ENCODE measurements at regions not wholly inside any gene's neighbourhood (a gene's known extent, or its start where the extent isn't known, plus 50 kb on each side); places are given as distances from the start of the nearest gene placed in this dataset.

- Histone ChIP-seq H3K27me3 (ENCODE audit: insufficient read depth) (no peaks in the 10 kb centered on the region), H3K4me3 (ENCODE audit: low read depth in 2 of 2, low read length in 1 of 2) (no peak overlapping the region), H3K9me2 (no peaks in the 10 kb centered on the region), H3K4me2 (no peak overlapping the region), H2AFZ (ENCODE audit: low read depth) (no peak overlapping the region), H3K79me2 (ENCODE audit: insufficient read depth) (no peaks in the 10 kb centered on the region), H3K27ac (ENCODE audit: low read depth in 2 of 2, low read length in 1 of 2) (no peak overlapping the region), H4K20me1 (ENCODE audit: insufficient read depth) (no peaks in the 10 kb centered on the region), H3K9me3 (no peaks in the 10 kb centered on the region), H3K9ac (no peak overlapping the region), H3F3A (replicated peaks; ENCODE audit: insufficient read depth) (no peaks in the 10 kb centered on the region), H3K36me3 (replicated peaks in 1 of 2; ENCODE audit: control insufficient read depth in 1 of 2, insufficient read depth in 2 of 2, low read length in 1 of 2) (no peaks in the 10 kb centered on the region), H3K4me1 (ENCODE audit: control insufficient read depth in 1 of 2, insufficient read depth in 2 of 2, low read depth in 1 of 2, low read length in 1 of 2) (peaks cover 0 to 8% of the 10 kb centered on the region in 2 experiments; a peak in 2 of 4 replicates)
- ChIA-PET POLR2A (no interaction called here), CTCF (no interaction called here)
- no peak for DNase-seq
- 87% methylated on average over 2 of the region's 2 CpGs for WGBS (ENCODE audit: low lambda C conversion rate)
- TF ChIP-seq POLR2AphosphoS5 (IDR thresholded peaks at IDR 0.05; ENCODE audit: low read depth, low read length) (no peak), MXI1 (IDR thresholded peaks at IDR 0.05; ENCODE audit: low read depth, low read length) (no peak), RXRA (IDR thresholded peaks at IDR 0.05; ENCODE audit: borderline replicate concordance, low read depth) (no peak), MAX (IDR thresholded peaks at IDR 0.05; ENCODE audit: low read depth) (no peak), IRF3 (IDR thresholded peaks at IDR 0.05; ENCODE audit: low read depth, low read length) (no peak), USF2 (IDR thresholded peaks at IDR 0.05; ENCODE audit: borderline replicate concordance, low read depth, low read length) (no peak), TCF12 (IDR thresholded peaks at IDR 0.05) (no peak), GABPA (IDR thresholded peaks at IDR 0.05; ENCODE audit: low read depth) (no peak), FOXJ3 (CRISPR knock-in tag; IDR thresholded peaks at IDR 0.05) (no peak), EP300 (IDR thresholded peaks at IDR 0.05; ENCODE audit: borderline replicate concordance in 1 of 2, low read depth in 1 of 2, low read length in 1 of 2) (no peak), YY1 (IDR thresholded peaks at IDR 0.05; ENCODE audit: low read depth) (no peak), EZH2phosphoT487 (IDR thresholded peaks at IDR 0.05; ENCODE audit: borderline replicate concordance, low read depth) (no peak), RCOR1 (IDR thresholded peaks at IDR 0.05; ENCODE audit: low read length) (no peak), ZBTB33 (IDR thresholded peaks at IDR 0.05; ENCODE audit: borderline replicate concordance, low read depth) (no peak)
Measured at GRCh38 chr1:219668446-219668845, 55.5 kb upstream of the ZC3H11B start.

- CTCF ChIA-PET: no interaction called here
- DNase-seq: no peak
- no peak overlapping the region for H3K9ac ChIP-seq
- H3K4me3 ChIP-seq (ENCODE audit: low read depth in 2 of 2, low read length in 1 of 2): no peak overlapping the region
- peaks cover 0 to 8% of the 10 kb centered on the region in 2 experiments; a peak in 2 of 4 replicates for H3K4me1 ChIP-seq (ENCODE audit: control insufficient read depth in 1 of 2, insufficient read depth in 2 of 2, low read depth in 1 of 2, low read length in 1 of 2)
- no peak overlapping the region for H2AFZ ChIP-seq (ENCODE audit: low read depth)
- no peaks in the 10 kb centered on the region for H3K9me3 ChIP-seq
- no peaks in the 10 kb centered on the region for H3K27me3 ChIP-seq (ENCODE audit: insufficient read depth)
- H3K36me3 ChIP-seq (replicated peaks in 1 of 2; ENCODE audit: control insufficient read depth in 1 of 2, insufficient read depth in 2 of 2, low read length in 1 of 2): no peaks in the 10 kb centered on the region
- 93% methylated on average over 3 of the region's 3 CpGs for WGBS (ENCODE audit: low lambda C conversion rate)
- no peaks in the 10 kb centered on the region for H3F3A ChIP-seq (replicated peaks; ENCODE audit: insufficient read depth)
- no peak overlapping the region for H3K27ac ChIP-seq (ENCODE audit: low read depth in 2 of 2, low read length in 1 of 2)
- H3K9me2 ChIP-seq: no peaks in the 10 kb centered on the region
- H3K79me2 ChIP-seq (ENCODE audit: insufficient read depth): no peaks in the 10 kb centered on the region
- H3K4me2 ChIP-seq: no peak overlapping the region
- H4K20me1 ChIP-seq (ENCODE audit: insufficient read depth): no peaks in the 10 kb centered on the region
- POLR2A ChIA-PET: no interaction called here
- TF ChIP-seq USF1 (IDR thresholded peaks at IDR 0.05; ENCODE audit: borderline replicate concordance, low read depth): no peak
- no peak for TF ChIP-seq EP300 (IDR thresholded peaks at IDR 0.05; ENCODE audit: borderline replicate concordance in 1 of 2, low read depth in 1 of 2, low read length in 1 of 2)
- no peak for TF ChIP-seq FOXM1 (IDR thresholded peaks at IDR 0.05; ENCODE audit: low read depth)
- TF ChIP-seq SMC3 (IDR thresholded peaks at IDR 0.05; ENCODE audit: low read depth, low read length): no peak
- no peak for TF ChIP-seq REST (IDR thresholded peaks at IDR 0.05; ENCODE audit: low read depth, low read length)
- no peak for TF ChIP-seq IRF3 (IDR thresholded peaks at IDR 0.05; ENCODE audit: low read depth, low read length)
Measured at GRCh38 chr1:219666242-219666641, 53.3 kb upstream of the ZC3H11B start.

Data from SK-N-SH (cell line).